Liver (tissue), 7 donors: ENCODE measurements at regions not wholly inside any gene's neighbourhood (a gene's known extent, or its start where the extent isn't known, plus 50 kb on each side); places are given as distances from the start of the nearest gene placed in this dataset.

Experiments
- DNase-seq: peaks from one replicate; pipeline ENCODE4 v3.0.0-alpha.2; 2017; ENCODE audit warnings: low spot score
- H3K27ac ChIP-seq, 2 donors: one replicate each; pipeline ENCODE4 v1.7.0; 2013; ENCODE audit warnings: inconsistent platforms in 2 of 2, low read length in 2 of 2, control low read depth in 1 of 2, low read depth in 1 of 2, mild to moderate bottlenecking in 1 of 2
- H3K27me3 ChIP-seq, 4 donors: one replicate each; pipeline versions ENCODE4 v1.6.1 to v1.7.0; 2013; ENCODE audit warnings: low read length in 3 of 4, inconsistent platforms in 1 of 4, mild to moderate bottlenecking in 1 of 4, moderate library complexity in 1 of 4; ENCODE audit not compliant: control insufficient read depth in 4 of 4, insufficient read depth in 4 of 4
- H3K36me3 ChIP-seq, 4 donors: one replicate each; pipeline versions ENCODE4 v1.6.1 to v1.7.0; 2013; ENCODE audit warnings: low read length in 3 of 4, mild to moderate bottlenecking in 3 of 4, low read depth in 1 of 4, moderate library complexity in 1 of 4; ENCODE audit not compliant: control insufficient read depth in 4 of 4, insufficient read depth in 3 of 4
- H3K4me1 ChIP-seq, 4 donors: one replicate each; pipeline versions ENCODE4 v1.6.1 to v1.7.0; 2013; ENCODE audit warnings: low read length in 3 of 4, mild to moderate bottlenecking in 3 of 4, moderate library complexity in 1 of 4; ENCODE audit not compliant: control insufficient read depth in 4 of 4, insufficient read depth in 4 of 4
- H3K4me3 ChIP-seq, 3 donors: one replicate each; pipeline versions ENCODE4 v1.6.1 to v1.7.0; 2013; ENCODE audit warnings: low read length in 3 of 3, control low read depth in 1 of 3, low read depth in 1 of 3, mild to moderate bottlenecking in 1 of 3
- H3K9ac ChIP-seq, 2 donors: one replicate each; pipeline ENCODE4 v1.7.0; 2013; ENCODE audit warnings: low read length in 2 of 2, mild to moderate bottlenecking in 2 of 2, moderate library complexity in 2 of 2, control low read depth in 1 of 2, low read depth in 1 of 2
- H3K9me3 ChIP-seq, 4 donors: one replicate each; pipeline versions ENCODE4 v1.6.1 to v1.7.0; 2013; ENCODE audit warnings: low read length in 3 of 4; ENCODE audit not compliant: control insufficient read depth in 4 of 4
- ATF3 ChIP-seq: IDR thresholded peaks from 2 replicates; pipeline ENCODE4 v1.6.1; 2016; ENCODE audit warnings: antibody characterized with exemption
- FOXA2 ChIP-seq: IDR thresholded peaks from 2 replicates; pipeline ENCODE4 v1.6.1; 2016; ENCODE audit warnings: antibody characterized with exemption
- GABPA ChIP-seq, 2 donors: IDR thresholded peaks in 1 of 2; conservative IDR thresholded peaks in 1 of 2; 2 replicates each; pipeline ENCODE4 v1.6.1; 2016; ENCODE audit warnings: antibody characterized with exemption in 2 of 2, mild to moderate bottlenecking in 1 of 2, moderate library complexity in 1 of 2
- MAX ChIP-seq: IDR thresholded peaks from 2 replicates; pipeline ENCODE4 v1.6.1; 2016; ENCODE audit warnings: antibody characterized with exemption
- NR2F2 ChIP-seq: IDR thresholded peaks from 2 replicates; pipeline ENCODE4 v1.6.1; 2016; ENCODE audit warnings: antibody characterized with exemption
- REST ChIP-seq: IDR thresholded peaks from 2 replicates; pipeline ENCODE4 v1.6.1; 2016; ENCODE audit warnings: antibody characterized with exemption, mild to moderate bottlenecking
- SP1 ChIP-seq: IDR thresholded peaks from 2 replicates; pipeline ENCODE4 v1.6.1; 2018; ENCODE audit warnings: antibody characterized with exemption, mild to moderate bottlenecking
- YY1 ChIP-seq: IDR thresholded peaks from 2 replicates; pipeline ENCODE4 v1.6.1; 2016; ENCODE audit warnings: antibody characterized with exemption, mild to moderate bottlenecking
- ZBTB33 ChIP-seq: IDR thresholded peaks from 2 replicates; pipeline ENCODE4 v1.6.1; 2016; ENCODE audit warnings: antibody characterized with exemption
- WGBS: extraction: QIAGEN DNeasy Blood & Tissue Kit; methylation state at CpG from one replicate; pipeline ENCODE4 v1.1.7; 2013; 5-methylcytosine and 5-hydroxymethylcytosine counted together
- donor health status: healthy.
- donor health status: healthy.
- donor health status: healthy.
- donor health status: healthy.

GRCh38 chr20:18971574-18971973, 158.0 kb downstream of the SCP2D1 start:
- no peak for TF ChIP-seq ZBTB33
- no peak for TF ChIP-seq GABPA (IDR thresholded peaks at IDR 0.05 in 1 of 2, conservative IDR thresholded peaks at IDR 0.05 in 1 of 2)
- TF ChIP-seq REST: no peak
- no peak for TF ChIP-seq MAX
- no peak for TF ChIP-seq NR2F2
- TF ChIP-seq ATF3: no peak
- no peak for TF ChIP-seq SP1
- peaks cover 0 to 3% (median 0%) of the 10 kb centered on the region in 4 donors for H3K9me3 ChIP-seq
- no peaks in the 10 kb centered on the region for H3K36me3 ChIP-seq
- WGBS: 66% methylated on average over 2 of the region's 2 CpGs
- no peaks in the 10 kb centered on the region for H3K4me1 ChIP-seq
- H3K9ac ChIP-seq: no peak overlapping the region
- H3K27ac ChIP-seq: no peak overlapping the region
- no peak overlapping the region for H3K4me3 ChIP-seq
- H3K27me3 ChIP-seq: no peaks in the 10 kb centered on the region
- no peak for DNase-seq

GRCh38 chr20:18972251-18972876, 158.8 kb downstream of the SCP2D1 start:
- no peaks in the 10 kb centered on the region for H3K27me3 ChIP-seq
- TF ChIP-seq REST (no peak), YY1 (no peak), FOXA2 (no peak), MAX (no peak)
- H3K36me3 ChIP-seq: no peaks in the 10 kb centered on the region
- H3K4me1 ChIP-seq: no peaks in the 10 kb centered on the region
- WGBS: 94% methylated on average over 3 of the region's 3 CpGs
- no peak overlapping the region for H3K4me3 ChIP-seq
- DNase-seq: no peak
- peaks cover 0 to 3% (median 0%) of the 10 kb centered on the region in 4 donors for H3K9me3 ChIP-seq
- H3K27ac ChIP-seq: no peak overlapping the region
- no peak overlapping the region for H3K9ac ChIP-seq
